ENCODE measurements at regions not wholly inside any gene's neighbourhood (a gene's known extent, or its start where the extent isn't known, plus 50 kb on each side); places are given as distances from the start of the nearest gene placed in this dataset.

DNA sequence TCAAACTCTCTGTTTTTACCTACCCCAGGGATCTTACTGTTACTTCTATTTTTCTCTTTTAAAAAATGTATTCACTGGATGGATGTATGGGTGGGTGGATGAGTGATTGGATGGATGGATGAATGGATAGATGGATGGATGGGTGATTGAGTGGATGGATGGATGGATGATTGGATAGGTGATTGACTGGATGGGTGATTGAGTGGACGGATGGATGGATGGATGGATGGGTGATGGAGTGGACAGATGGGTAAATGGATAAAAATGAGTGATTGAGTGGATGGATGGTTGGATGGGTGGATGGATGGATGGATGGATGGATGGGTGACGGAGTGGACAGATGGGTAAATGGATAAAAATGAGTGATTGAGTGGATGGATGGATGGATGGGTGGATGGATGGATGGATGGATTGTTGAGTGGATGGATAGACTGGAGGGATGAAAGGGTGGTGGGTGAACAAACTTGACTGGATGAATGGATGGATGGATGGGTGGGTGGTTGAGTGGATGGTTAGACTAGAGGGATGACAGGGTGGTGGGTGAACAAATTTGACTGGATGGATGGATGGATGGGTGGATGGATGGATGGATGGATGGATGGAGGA is 118.0 kb upstream of the ZBTB40 start:
- no peak for TF ChIP-seq POLR2A (IDR thresholded peaks at IDR 0.05)
- TF ChIP-seq, protein P1, sequence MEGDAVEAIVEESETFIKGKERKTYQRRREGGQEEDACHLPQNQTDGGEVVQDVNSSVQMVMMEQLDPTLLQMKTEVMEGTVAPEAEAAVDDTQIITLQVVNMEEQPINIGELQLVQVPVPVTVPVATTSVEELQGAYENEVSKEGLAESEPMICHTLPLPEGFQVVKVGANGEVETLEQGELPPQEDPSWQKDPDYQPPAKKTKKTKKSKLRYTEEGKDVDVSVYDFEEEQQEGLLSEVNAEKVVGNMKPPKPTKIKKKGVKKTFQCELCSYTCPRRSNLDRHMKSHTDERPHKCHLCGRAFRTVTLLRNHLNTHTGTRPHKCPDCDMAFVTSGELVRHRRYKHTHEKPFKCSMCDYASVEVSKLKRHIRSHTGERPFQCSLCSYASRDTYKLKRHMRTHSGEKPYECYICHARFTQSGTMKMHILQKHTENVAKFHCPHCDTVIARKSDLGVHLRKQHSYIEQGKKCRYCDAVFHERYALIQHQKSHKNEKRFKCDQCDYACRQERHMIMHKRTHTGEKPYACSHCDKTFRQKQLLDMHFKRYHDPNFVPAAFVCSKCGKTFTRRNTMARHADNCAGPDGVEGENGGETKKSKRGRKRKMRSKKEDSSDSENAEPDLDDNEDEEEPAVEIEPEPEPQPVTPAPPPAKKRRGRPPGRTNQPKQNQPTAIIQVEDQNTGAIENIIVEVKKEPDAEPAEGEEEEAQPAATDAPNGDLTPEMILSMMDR (IDR thresholded peaks at IDR 0.05), result no peak
